Keratinocyte (primary cell): ENCODE measurements at regions not wholly inside any gene's neighbourhood (a gene's known extent, or its start where the extent isn't known, plus 50 kb on each side); places are given as distances from the start of the nearest gene placed in this dataset.
"Not testable (repeated sequence)": the region's sequence is repeated elsewhere in the genome, so short reads cannot be mapped to it uniquely, and the experiment has no call there.

Experiments
- DNase-seq: peaks from one replicate; pipeline ENCODE4 v3.0.0-alpha.2; 2011; ENCODE audit warnings: low read depth, missing footprints, low spot score
- FAIRE-seq: peaks from 2 replicates; lab custom pipeline; 2011; peaks lifted over from hg19 to GRCh38; lab: Jason Lieb, UNC
- H2AFZ ChIP-seq: 2 replicates; pipeline ENCODE4 v1.6.0; 2012; ENCODE audit warnings: low read length, control low read depth, inconsistent platforms; ENCODE audit not compliant: control insufficient read depth
- H3K27ac ChIP-seq: 2 replicates; pipeline ENCODE4 v1.5.1; 2011; ENCODE audit warnings: low read length; ENCODE audit not compliant: control insufficient read depth, insufficient read depth
- H3K27me3 ChIP-seq: 3 replicates; pipeline ENCODE4 v1.6.0; 2011; ENCODE audit warnings: low read length; ENCODE audit not compliant: control insufficient read depth, insufficient read depth; ENCODE audit errors: extremely low read depth
- H3K36me3 ChIP-seq, 2 experiments: 2 replicates in 1 of 2; 3 replicates in 1 of 2; pipeline ENCODE4 v1.5.1; 2011; ENCODE audit warnings: low read length in 2 of 2, mild to moderate bottlenecking in 1 of 2; ENCODE audit not compliant: control insufficient read depth in 2 of 2, insufficient read depth in 2 of 2; ENCODE audit errors: extremely low read depth in 1 of 2
- H3K4me1 ChIP-seq: 3 replicates; pipeline ENCODE4 v1.5.1; 2011; ENCODE audit warnings: low read length; ENCODE audit not compliant: control insufficient read depth, insufficient read depth; ENCODE audit errors: extremely low read depth
- H3K4me2 ChIP-seq: 3 replicates; pipeline ENCODE4 v1.6.0; 2011; ENCODE audit warnings: low read depth, low read length; ENCODE audit not compliant: control insufficient read depth, insufficient read depth; ENCODE audit errors: extremely low read depth
- H3K4me3 ChIP-seq, 3 experiments: fragments of 200-600 bp in 1 of 3; sonication (generic) in 1 of 3; 2 replicates in 2 of 3; 3 replicates in 1 of 3; pipeline ENCODE4 v1.5.1; 2011 to 2016; ENCODE audit warnings: low read length in 3 of 3, mild to moderate bottlenecking in 3 of 3, control low read depth in 2 of 3, inconsistent platforms in 1 of 3, low read depth in 1 of 3, mixed read lengths in 1 of 3, mixed run types in 1 of 3, moderate library complexity in 1 of 3; ENCODE audit not compliant: control insufficient read depth in 2 of 3, insufficient read depth in 2 of 3; ENCODE audit errors: extremely low read depth in 1 of 3
- H3K79me2 ChIP-seq: 2 replicates; pipeline ENCODE4 v1.6.0; 2012; ENCODE audit warnings: low read length; ENCODE audit not compliant: control insufficient read depth, insufficient read depth
- H3K9ac ChIP-seq: 3 replicates; pipeline ENCODE4 v1.6.0; 2011; ENCODE audit warnings: low read length; ENCODE audit not compliant: control insufficient read depth, insufficient read depth; ENCODE audit errors: extremely low read depth
- H3K9me1 ChIP-seq: 3 replicates; pipeline ENCODE4 v1.6.0; 2011; ENCODE audit warnings: low read length; ENCODE audit not compliant: control insufficient read depth, insufficient read depth; ENCODE audit errors: extremely low read depth
- H3K9me3 ChIP-seq: 2 replicates; pipeline ENCODE4 v1.5.1; 2012; ENCODE audit warnings: low read depth, low read length; ENCODE audit not compliant: control insufficient read depth
- H4K20me1 ChIP-seq: 3 replicates; pipeline ENCODE4 v1.6.0; 2011; ENCODE audit warnings: low read length; ENCODE audit not compliant: control insufficient read depth, insufficient read depth; ENCODE audit errors: extremely low read depth
- EZH2 ChIP-seq: IDR thresholded peaks from one replicate; pipeline ENCODE4 v1.6.1; 2012; ENCODE audit warnings: inconsistent platforms, mild to moderate bottlenecking, low read length, moderate library complexity
- dilution Hi-C: fragments of 300-500 bp; cut with MboI; formaldehyde crosslinking; loops from one replicate; pipeline ENCODE4 v1.7.0; 2020; ENCODE audit warnings: low sequenced_read_pairs; ENCODE audit not compliant: extremely low pct_ligation_motif_present
- TF ChIP-seq, protein P1 (sequence below), 3 experiments: IDR thresholded peaks in 1 of 3; conservative IDR thresholded peaks in 1 of 3; optimal IDR thresholded peaks in 1 of 3; 2 replicates in 2 of 3; 3 replicates in 1 of 3; pipeline versions ENCODE3 to v1.5.1; 2011; ENCODE audit warnings: low read length in 3 of 3, mild to moderate bottlenecking in 3 of 3, moderate library complexity in 2 of 3, control low read depth in 1 of 3, inconsistent platforms in 1 of 3; ENCODE audit not compliant: insufficient read depth in 2 of 3; ENCODE audit errors: extremely low read depth in 1 of 3

GRCh38 chr13:88288326-88288725 lies 617.2 kb downstream of the SLITRK5 start:
- Histone ChIP-seq H3K9me1 (no peaks in the 10 kb centered on the region), H3K9me3 (no peaks in the 10 kb centered on the region), H2AFZ (no peak overlapping the region), H3K79me2 (no peaks in the 10 kb centered on the region), H3K9ac (no peak overlapping the region), H3K27ac (no peak overlapping the region), H3K36me3 (no peaks in the 10 kb centered on the region), H4K20me1 (no peaks in the 10 kb centered on the region), H3K4me1 (no peaks in the 10 kb centered on the region), H3K4me3 (no peak overlapping the region), H3K4me2 (no peak overlapping the region), H3K27me3 (no peaks in the 10 kb centered on the region)
- dilution Hi-C loops = no loop called here
- no peak for TF ChIP-seq EZH2
- TF ChIP-seq, protein P1, sequence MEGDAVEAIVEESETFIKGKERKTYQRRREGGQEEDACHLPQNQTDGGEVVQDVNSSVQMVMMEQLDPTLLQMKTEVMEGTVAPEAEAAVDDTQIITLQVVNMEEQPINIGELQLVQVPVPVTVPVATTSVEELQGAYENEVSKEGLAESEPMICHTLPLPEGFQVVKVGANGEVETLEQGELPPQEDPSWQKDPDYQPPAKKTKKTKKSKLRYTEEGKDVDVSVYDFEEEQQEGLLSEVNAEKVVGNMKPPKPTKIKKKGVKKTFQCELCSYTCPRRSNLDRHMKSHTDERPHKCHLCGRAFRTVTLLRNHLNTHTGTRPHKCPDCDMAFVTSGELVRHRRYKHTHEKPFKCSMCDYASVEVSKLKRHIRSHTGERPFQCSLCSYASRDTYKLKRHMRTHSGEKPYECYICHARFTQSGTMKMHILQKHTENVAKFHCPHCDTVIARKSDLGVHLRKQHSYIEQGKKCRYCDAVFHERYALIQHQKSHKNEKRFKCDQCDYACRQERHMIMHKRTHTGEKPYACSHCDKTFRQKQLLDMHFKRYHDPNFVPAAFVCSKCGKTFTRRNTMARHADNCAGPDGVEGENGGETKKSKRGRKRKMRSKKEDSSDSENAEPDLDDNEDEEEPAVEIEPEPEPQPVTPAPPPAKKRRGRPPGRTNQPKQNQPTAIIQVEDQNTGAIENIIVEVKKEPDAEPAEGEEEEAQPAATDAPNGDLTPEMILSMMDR (optimal IDR thresholded peaks at IDR 0.05 in 1 of 3, IDR thresholded peaks at IDR 0.05 in 1 of 3, conservative IDR thresholded peaks at IDR 0.05 in 1 of 3; ENCODE audit: extremely low read depth in 1 of 3, insufficient read depth in 2 of 3, low read length in 3 of 3) = no peak
- FAIRE-seq = no peak
- no peak for DNase-seq

DNA sequence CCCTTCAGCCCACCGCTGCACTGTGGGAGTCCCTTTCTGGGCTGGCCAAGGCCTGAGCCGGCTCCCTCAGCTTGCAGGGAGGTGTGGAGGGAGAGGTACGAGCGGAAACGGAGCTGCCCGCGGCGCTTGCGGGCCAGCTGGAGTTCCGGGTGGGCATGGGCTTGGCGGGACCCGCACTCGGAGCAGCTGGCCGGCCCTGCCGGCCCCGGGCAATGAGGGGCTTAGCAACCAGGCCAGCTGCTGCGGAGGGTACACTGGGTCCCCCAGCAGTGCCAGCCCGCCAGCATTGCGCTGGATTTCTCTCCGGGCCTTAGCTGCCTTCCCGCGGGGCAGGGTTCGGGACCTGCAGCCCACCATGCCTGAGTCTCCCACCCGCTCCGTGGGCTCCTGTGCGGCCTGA lies 620.6 kb downstream of the SLITRK5 start:
- H3K4me2 ChIP-seq, H3K79me2 ChIP-seq, H3K27me3 ChIP-seq, H2AFZ ChIP-seq, H3K27ac ChIP-seq, dilution Hi-C loops, H3K4me3 ChIP-seq, FAIRE-seq, H3K9me3 ChIP-seq, DNase-seq, H3K9me1 ChIP-seq, H3K36me3 ChIP-seq, H4K20me1 ChIP-seq, H3K4me1 ChIP-seq, H3K9ac ChIP-seq: not testable (repeated sequence)

DNA sequence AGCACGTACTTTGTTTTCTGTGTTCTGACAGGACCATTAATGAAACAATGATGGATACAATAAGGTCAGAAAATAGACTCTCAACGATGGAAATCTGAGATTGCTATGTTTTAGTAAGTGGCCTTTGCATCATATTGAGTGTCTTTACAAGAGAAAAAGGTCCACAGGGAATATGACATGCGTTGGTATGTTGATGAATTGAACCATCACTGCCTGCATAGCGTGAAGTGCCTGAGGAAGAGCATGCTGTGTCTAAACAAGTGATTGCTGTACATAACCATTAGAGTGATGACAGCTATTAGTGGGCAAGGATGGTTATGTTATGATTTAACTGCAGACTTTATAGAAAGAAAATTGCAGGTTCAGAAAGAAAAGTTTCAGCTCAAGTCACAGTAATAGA lies 623.2 kb downstream of the SLITRK5 start:
- FAIRE-seq (no peak), DNase-seq (no peak)
- Histone ChIP-seq H3K9me3 (no peaks in the 10 kb centered on the region), H4K20me1 (no peaks in the 10 kb centered on the region), H3K9me1 (no peaks in the 10 kb centered on the region), H3K36me3 (no peaks in the 10 kb centered on the region), H3K4me2 (no peak overlapping the region), H3K79me2 (no peaks in the 10 kb centered on the region), H2AFZ (no peak overlapping the region), H3K27me3 (no peaks in the 10 kb centered on the region), H3K4me3 (no peak overlapping the region), H3K27ac (no peak overlapping the region), H3K4me1 (no peaks in the 10 kb centered on the region), H3K9ac (no peak overlapping the region)
- no peak for TF ChIP-seq EZH2
- TF ChIP-seq, protein P1 (optimal IDR thresholded peaks at IDR 0.05 in 1 of 3, IDR thresholded peaks at IDR 0.05 in 1 of 3, conservative IDR thresholded peaks at IDR 0.05 in 1 of 3; ENCODE audit: extremely low read depth in 1 of 3, insufficient read depth in 2 of 3, low read length in 3 of 3) = no peak
- dilution Hi-C loops = no loop called here
